HG03159 (cell line): ENCODE measurements at regions not wholly inside any gene's neighbourhood (a gene's known extent, or its start where the extent isn't known, plus 50 kb on each side); places are given as distances from the start of the nearest gene placed in this dataset.

ENCODE experiments used
- ATAC-seq: cut with Tn5 transposase; IDR thresholded peaks from one replicate; pipeline ENCODE4 v1.9.1; 2021; ENCODE audit warnings: mild to moderate bottlenecking, moderate library complexity; ENCODE audit not compliant: unreplicated experiment

- no peak for ATAC-seq
Measured at GRCh38 chr2:241942416-241943208, 73.1 kb downstream of the RTP5 start.

- ATAC-seq: no peak
Measured at GRCh38 chr2:241943209-241943850, 73.8 kb downstream of the RTP5 start.

GRCh38 chr2:241943961-241944575, 74.5 kb downstream of the RTP5 start:
- no peak for ATAC-seq

GRCh38 chr2:241944821-241945220, 75.3 kb downstream of the RTP5 start:
- no peak for ATAC-seq

GRCh38 chr2:241945311-241945710, 75.8 kb downstream of the RTP5 start:
- no peak for ATAC-seq

GRCh38 chr2:241945803-241946202, 76.3 kb downstream of the RTP5 start:
- no peak for ATAC-seq

- no peak for ATAC-seq
Measured at GRCh38 chr2:241946306-241947003, 76.9 kb downstream of the RTP5 start.

- ATAC-seq: no peak
Measured at GRCh38 chr2:241947004-241947350, 77.4 kb downstream of the RTP5 start.

- no peak for ATAC-seq
Measured at GRCh38 chr2:241947401-241947800, 77.9 kb downstream of the RTP5 start.

- ATAC-seq: no peak
Measured at GRCh38 chr2:241947876-241948275, 78.3 kb downstream of the RTP5 start.

GRCh38 chr2:241948299-241948897, 78.9 kb downstream of the RTP5 start:
- no peak for ATAC-seq

GRCh38 chr2:241948901-241949735, 79.6 kb downstream of the RTP5 start:
- ATAC-seq: no peak

- no peak for ATAC-seq
Measured at GRCh38 chr2:241949736-241950412, 80.3 kb downstream of the RTP5 start.

- no peak for ATAC-seq
Measured at GRCh38 chr2:241950413-241951315, 81.1 kb downstream of the RTP5 start.

GRCh38 chr2:241951316-241951700, 81.8 kb downstream of the RTP5 start:
- ATAC-seq: no peak

- ATAC-seq: no peak
Measured at GRCh38 chr2:241951920-241952319, 82.4 kb downstream of the RTP5 start.

GRCh38 chr2:241952816-241953215, 83.3 kb downstream of the RTP5 start:
- no peak for ATAC-seq

- ATAC-seq: no peak
Measured at GRCh38 chr2:241953324-241953928, 83.9 kb downstream of the RTP5 start.
